Spleen (tissue), 11 donors: ENCODE measurements at regions not wholly inside any gene's neighbourhood (a gene's known extent, or its start where the extent isn't known, plus 50 kb on each side); places are given as distances from the start of the nearest gene placed in this dataset.
"Not testable (repeated sequence)": the region's sequence is repeated elsewhere in the genome, so short reads cannot be mapped to it uniquely, and the experiment has no call there.

Experiments
- DNase-seq: peaks from one replicate; pipeline ENCODE4 v3.0.0-alpha.2; 2020
- H3K27ac ChIP-seq, 8 donors: fragments of 200-600 bp; sonication (generic) in 7 of 8; 1 replicate in 4 of 8; 2 replicates in 4 of 8; pipeline versions ENCODE4 v1.5.0 to v1.8.0; 2016 to 2021; ENCODE audit warnings: inconsistent platforms in 4 of 8, mild to moderate bottlenecking in 4 of 8, moderate library complexity in 1 of 8
- H3K27me3 ChIP-seq, 7 donors: fragments of 200-600 bp; sonication (generic) in 6 of 7; replicated peaks in 1 of 7; 1 replicate in 4 of 7; 2 replicates in 3 of 7; pipeline versions ENCODE4 v1.5.0 to v1.8.0; 2016 to 2021; ENCODE audit warnings: inconsistent platforms in 3 of 7, mild to moderate bottlenecking in 1 of 7
- H3K36me3 ChIP-seq, 6 donors: fragments of 200-600 bp; sonication (generic) in 5 of 6; 1 replicate in 4 of 6; 2 replicates in 2 of 6; pipeline versions ENCODE4 v1.5.0 to v1.8.0; 2016 to 2021; ENCODE audit warnings: inconsistent platforms in 2 of 6
- H3K4me1 ChIP-seq, 6 donors: fragments of 200-600 bp; sonication (generic) in 5 of 6; 1 replicate in 3 of 6; 2 replicates in 3 of 6; pipeline versions ENCODE4 v1.5.0 to v1.8.0; 2016 to 2021; ENCODE audit warnings: inconsistent platforms in 3 of 6
- H3K4me3 ChIP-seq, 8 donors: fragments of 200-600 bp; sonication (generic) in 7 of 8; 1 replicate in 4 of 8; 2 replicates in 4 of 8; pipeline versions ENCODE4 v1.5.0 to v1.8.0; 2016 to 2021; ENCODE audit warnings: inconsistent platforms in 4 of 8, mild to moderate bottlenecking in 4 of 8, moderate library complexity in 2 of 8
- H3K9me3 ChIP-seq, 8 donors: fragments of 200-600 bp; sonication (generic) in 7 of 8; 1 replicate in 4 of 8; 2 replicates in 4 of 8; pipeline versions ENCODE4 v1.5.0 to v1.8.0; 2016 to 2021; ENCODE audit warnings: inconsistent platforms in 4 of 8
- POLR2A ChIP-seq, 3 donors: fragments of 450-650 bp; IDR thresholded peaks; one replicate each; pipeline ENCODE4 v1.5.1; 2017; ENCODE audit warnings: antibody characterized with exemption in 3 of 3, mild to moderate bottlenecking in 1 of 3
- POLR2AphosphoS5 ChIP-seq, 3 donors: sonication (generic); formaldehyde crosslinking; IDR thresholded peaks; one replicate each; pipeline ENCODE4 v1.5.1; 2017; ENCODE audit warnings: antibody characterized with exemption in 3 of 3
- WGBS, 5 donors: extraction: QIAGEN DNeasy Blood & Tissue Kit in 3 of 5; methylation state at CpG; one replicate each; pipeline versions ENCODE4 v1.1.5 to v1.1.7; 2013 to 2018; 5-methylcytosine and 5-hydroxymethylcytosine counted together
- intact Hi-C: fragments of 100-400 bp; cut with DNase I; formaldehyde crosslinking; loops from one replicate; pipeline ENCODE4 v1.15.0; 2023; ENCODE audit warnings: low total_unique reads
- TF ChIP-seq, protein P1 (sequence below), 11 experiments: fragments of 200-600 bp in 7 of 11; fragments of 450-650 bp in 4 of 11; sonication (generic) in 4 of 11; IDR thresholded peaks in 8 of 11; conservative IDR thresholded peaks in 3 of 11; 1 replicate in 7 of 11; 2 replicates in 4 of 11; pipeline versions ENCODE4 v1.4.0 to v1.8.0; 2016 to 2021; ENCODE audit warnings: antibody characterized with exemption in 11 of 11, inconsistent platforms in 4 of 11, mild to moderate bottlenecking in 1 of 11
- donor health status: healthy with polysubstance abuse.
- donor health status: DM: no; HTN: no; CAD: no; lungs with moderate emphysema.
- donor health status: DM: no; HTN: no; CAD: no.
- donor health status: Bipolar disorder and iron deficiency.
- donor health status: healthy.
- donor health status: DM: no; HTN: no; CAD: no.
- donor health status: DM: yes; HTN: yes; CAD: no.

DNA sequence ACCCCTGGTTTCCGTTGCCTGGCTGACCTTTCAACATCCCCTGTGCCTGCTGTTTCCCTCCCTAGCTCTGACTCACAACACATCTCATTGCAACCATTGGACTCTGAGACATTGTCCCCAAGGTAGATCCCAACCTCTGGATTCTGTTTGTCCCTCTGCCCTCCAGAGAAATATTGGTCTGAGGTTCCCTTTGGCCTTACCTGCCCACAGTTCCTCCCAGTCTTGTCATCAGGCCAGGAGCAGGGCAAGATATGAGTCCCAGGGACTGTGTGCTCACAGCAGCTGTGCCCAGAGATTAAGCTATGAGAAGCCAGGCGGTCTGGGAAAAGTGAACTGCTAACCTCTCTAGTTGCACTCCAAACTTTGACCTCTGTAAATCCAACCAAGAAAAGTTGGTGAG is 168.2 kb upstream of the NR2F2 start:
- Histone ChIP-seq H3K27me3 (no peaks in the 10 kb centered on the region), H3K4me1 (peaks cover 0 to 7% (median 0%) of the 10 kb centered on the region in 6 donors), H3K27ac (no peak overlapping the region), H3K9me3 (no peaks in the 10 kb centered on the region), H3K4me3 (no peak overlapping the region), H3K36me3 (no peaks in the 10 kb centered on the region)
- WGBS, 5 donors, result 68 to 82% (median 75%) methylated on average over 2 of the region's 2 CpGs
- no peak for TF ChIP-seq POLR2A (IDR thresholded peaks at IDR 0.05)
- no peak for TF ChIP-seq POLR2AphosphoS5 (IDR thresholded peaks at IDR 0.05)
- TF ChIP-seq, protein P1, sequence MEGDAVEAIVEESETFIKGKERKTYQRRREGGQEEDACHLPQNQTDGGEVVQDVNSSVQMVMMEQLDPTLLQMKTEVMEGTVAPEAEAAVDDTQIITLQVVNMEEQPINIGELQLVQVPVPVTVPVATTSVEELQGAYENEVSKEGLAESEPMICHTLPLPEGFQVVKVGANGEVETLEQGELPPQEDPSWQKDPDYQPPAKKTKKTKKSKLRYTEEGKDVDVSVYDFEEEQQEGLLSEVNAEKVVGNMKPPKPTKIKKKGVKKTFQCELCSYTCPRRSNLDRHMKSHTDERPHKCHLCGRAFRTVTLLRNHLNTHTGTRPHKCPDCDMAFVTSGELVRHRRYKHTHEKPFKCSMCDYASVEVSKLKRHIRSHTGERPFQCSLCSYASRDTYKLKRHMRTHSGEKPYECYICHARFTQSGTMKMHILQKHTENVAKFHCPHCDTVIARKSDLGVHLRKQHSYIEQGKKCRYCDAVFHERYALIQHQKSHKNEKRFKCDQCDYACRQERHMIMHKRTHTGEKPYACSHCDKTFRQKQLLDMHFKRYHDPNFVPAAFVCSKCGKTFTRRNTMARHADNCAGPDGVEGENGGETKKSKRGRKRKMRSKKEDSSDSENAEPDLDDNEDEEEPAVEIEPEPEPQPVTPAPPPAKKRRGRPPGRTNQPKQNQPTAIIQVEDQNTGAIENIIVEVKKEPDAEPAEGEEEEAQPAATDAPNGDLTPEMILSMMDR (IDR thresholded peaks at IDR 0.05 in 8 of 11, conservative IDR thresholded peaks at IDR 0.05 in 3 of 11), result no peak
- intact Hi-C loops, result no loop called here
- DNase-seq, result no peak

DNA sequence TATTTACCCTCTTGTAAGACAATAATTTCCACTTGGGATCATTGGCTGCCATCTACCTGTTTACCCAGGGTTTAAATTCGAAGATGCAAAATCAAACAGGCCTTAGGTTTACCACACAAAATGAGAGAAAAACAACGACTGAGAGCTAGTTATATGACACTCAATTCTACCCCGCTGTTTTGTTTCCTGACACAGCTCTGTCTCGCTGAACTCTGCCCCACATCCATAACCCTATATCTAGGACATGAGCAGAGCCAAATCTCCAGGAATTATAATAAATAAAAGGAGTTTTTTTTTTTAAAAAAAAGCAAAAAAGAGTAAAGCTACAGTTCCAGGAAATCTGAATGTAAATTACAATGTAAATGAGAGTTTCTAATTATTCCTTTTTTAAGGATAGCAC is 165.4 kb upstream of the NR2F2 start:
- Histone ChIP-seq H3K36me3 (no peaks in the 10 kb centered on the region), H3K9me3 (no peaks in the 10 kb centered on the region), H3K4me3 (no peak overlapping the region), H3K4me1 (peaks cover 0 to 7% (median 0%) of the 10 kb centered on the region in 6 donors), H3K27me3 (no peaks in the 10 kb centered on the region), H3K27ac (no peak overlapping the region)
- TF ChIP-seq POLR2A (IDR thresholded peaks at IDR 0.05), result no peak
- TF ChIP-seq, protein P1 (IDR thresholded peaks at IDR 0.05 in 8 of 11, conservative IDR thresholded peaks at IDR 0.05 in 3 of 11), result no peak
- TF ChIP-seq POLR2AphosphoS5 (IDR thresholded peaks at IDR 0.05), result no peak
- intact Hi-C loops, result no loop called here
- 50 to 66% (median 65%) methylated on average over 4 of the region's 4 CpGs for WGBS, 5 donors
- DNase-seq, result no peak

DNA sequence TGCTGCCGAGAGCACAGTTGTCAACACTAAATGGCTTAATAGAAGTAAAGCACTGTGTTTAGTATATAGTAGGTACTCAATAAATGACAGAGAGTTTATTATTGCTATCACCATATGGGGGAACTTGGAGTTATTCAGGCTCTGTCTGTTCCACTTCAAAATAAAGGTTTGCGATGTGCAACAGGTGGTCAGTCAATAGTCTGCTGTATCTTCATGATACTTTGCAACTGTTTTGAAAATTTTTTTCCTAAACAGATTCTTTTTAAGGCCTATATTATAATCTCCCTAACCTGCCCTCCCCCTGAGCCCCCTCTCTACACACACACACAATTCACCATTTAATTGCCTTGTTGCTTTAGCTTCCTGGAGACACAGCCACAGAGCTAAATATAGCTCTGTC is 164.7 kb upstream of the NR2F2 start:
- Histone ChIP-seq H3K36me3 (no peaks in the 10 kb centered on the region), H3K4me3 (no peak overlapping the region), H3K27me3 (no peaks in the 10 kb centered on the region), H3K27ac (no peak overlapping the region), H3K9me3 (no peaks in the 10 kb centered on the region), H3K4me1 (peaks cover 0 to 3% (median 0%) of the 10 kb centered on the region in 6 donors)
- WGBS, 5 donors, result 81 to 86% (median 84%) methylated on average over 2 of the region's 2 CpGs
- no peak for DNase-seq
- intact Hi-C loops, result no loop called here
- TF ChIP-seq POLR2AphosphoS5 (IDR thresholded peaks at IDR 0.05) (no peak), POLR2A (IDR thresholded peaks at IDR 0.05) (no peak)
- TF ChIP-seq, protein P1 (IDR thresholded peaks at IDR 0.05 in 8 of 11, conservative IDR thresholded peaks at IDR 0.05 in 3 of 11), result no peak

DNA sequence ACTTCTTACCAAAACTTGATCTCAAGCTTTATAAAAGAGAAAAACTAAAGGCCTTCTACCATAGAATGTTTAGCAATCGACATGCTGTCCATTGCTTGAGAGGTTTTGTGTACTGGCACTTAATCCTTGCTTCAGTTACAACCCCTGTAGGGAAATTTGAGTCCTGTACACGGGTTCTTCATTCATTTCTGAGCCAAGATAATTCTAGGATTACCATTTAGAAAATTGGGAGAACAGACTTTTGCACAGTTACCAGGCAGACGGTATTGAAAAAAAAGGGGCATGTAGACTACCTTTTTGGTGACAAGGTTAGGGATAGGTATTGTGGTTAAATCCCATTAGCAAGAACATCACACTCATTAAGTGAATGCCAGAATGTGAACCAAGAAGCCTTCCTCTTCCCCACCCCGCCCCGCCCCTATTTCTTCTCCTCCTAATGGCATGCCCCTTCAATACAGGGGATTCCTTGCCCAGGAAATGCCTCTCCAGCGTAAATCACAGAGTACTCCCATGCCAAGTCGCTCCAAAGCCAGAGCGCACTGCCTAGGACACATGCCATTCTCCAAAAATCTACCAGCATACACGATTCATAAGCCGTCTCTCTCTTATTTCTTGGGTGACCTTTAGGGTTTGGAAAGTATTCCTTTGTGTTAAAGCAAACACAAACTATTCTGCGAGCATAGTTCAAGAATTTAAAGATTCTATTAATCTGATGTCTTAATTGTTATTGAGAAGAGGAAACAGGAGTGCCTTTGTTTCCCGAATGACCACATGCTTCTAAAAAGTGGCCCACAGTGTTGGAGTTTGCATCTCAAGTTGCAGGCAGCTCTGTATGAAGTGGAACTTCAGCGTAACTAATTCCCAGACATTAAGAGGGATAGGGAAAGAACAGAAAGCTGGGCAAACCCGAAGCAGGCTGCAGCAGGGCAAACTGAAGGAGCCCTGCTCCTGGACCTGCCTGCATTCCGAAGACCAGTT is 164.0 kb upstream of the NR2F2 start:
- DNase-seq, result no peak
- 59 to 70% (median 63%) methylated on average over 15 of the region's 15 CpGs for WGBS, 5 donors
- no peaks in the 10 kb centered on the region for H3K36me3 ChIP-seq
- no peaks in the 10 kb centered on the region for H3K27me3 ChIP-seq
- no peaks in the 10 kb centered on the region for H3K4me1 ChIP-seq
- no peak overlapping the region for H3K27ac ChIP-seq
- TF ChIP-seq, protein P1 (IDR thresholded peaks at IDR 0.05 in 8 of 11, conservative IDR thresholded peaks at IDR 0.05 in 3 of 11), result no peak
- TF ChIP-seq POLR2AphosphoS5 (IDR thresholded peaks at IDR 0.05) (no peak), POLR2A (IDR thresholded peaks at IDR 0.05) (no peak)
- no peak overlapping the region for H3K4me3 ChIP-seq
- intact Hi-C loops, result no loop called here
- no peaks in the 10 kb centered on the region for H3K9me3 ChIP-seq

DNA sequence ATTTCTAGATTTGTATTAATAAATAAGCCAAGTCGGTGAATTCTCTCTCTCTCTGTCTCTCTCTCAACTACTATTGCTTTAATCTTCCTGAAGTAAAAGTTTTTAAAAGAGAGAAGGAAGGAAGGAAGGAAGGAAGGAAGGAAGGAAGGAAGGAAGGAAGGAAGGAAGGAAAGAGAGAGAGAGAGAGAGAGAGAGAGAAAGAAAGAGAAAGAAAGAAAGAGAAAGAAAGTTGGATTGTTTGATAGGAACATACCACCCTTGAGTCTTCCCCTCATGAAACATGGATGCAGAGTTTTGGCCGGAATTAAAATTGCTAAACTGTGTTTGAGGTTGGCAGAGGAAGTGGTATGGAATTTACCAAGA is 159.9 kb upstream of the NR2F2 start:
- intact Hi-C loops, result not testable (repeated sequence)
- 84 to 91% (median 90%) methylated on average over 2 of the region's 2 CpGs for WGBS, 5 donors

More for the DNA sequence above, 159.9 kb upstream of the NR2F2 start:
- not testable (repeated sequence) for H3K27ac ChIP-seq, H3K9me3 ChIP-seq, DNase-seq, H3K4me1 ChIP-seq, H3K27me3 ChIP-seq, H3K36me3 ChIP-seq, H3K4me3 ChIP-seq
